Hepatocyte (in vitro differentiated cells): ENCODE measurements at regions not wholly inside any gene's neighbourhood (a gene's known extent, or its start where the extent isn't known, plus 50 kb on each side); places are given as distances from the start of the nearest gene placed in this dataset.

ENCODE experiments used
- DNase-seq: peaks from one replicate; pipeline ENCODE4 v3.0.0-alpha.2; 2016; ENCODE audit warnings: low spot score
- H2AFZ ChIP-seq: fragments of 200-600 bp; sonication (generic); 2 replicates; pipeline ENCODE4 v1.6.0; 2016; ENCODE audit warnings: antibody characterized with exemption, mild to moderate bottlenecking
- H3K27ac ChIP-seq: fragments of 200-600 bp; sonication (generic); 2 replicates; pipeline ENCODE4 v1.5.1; 2016; ENCODE audit warnings: mild to moderate bottlenecking
- H3K27me3 ChIP-seq: fragments of 200-600 bp; sonication (generic); 2 replicates; pipeline ENCODE4 v1.6.1; 2016
- H3K36me3 ChIP-seq: fragments of 200-600 bp; sonication (generic); replicated peaks from 2 replicates; pipeline ENCODE4 v1.5.1; 2016; ENCODE audit warnings: low read depth; ENCODE audit not compliant: insufficient read depth
- H3K4me1 ChIP-seq: fragments of 200-600 bp; sonication (generic); 2 replicates; pipeline ENCODE4 v1.5.1; 2016; ENCODE audit warnings: mild to moderate bottlenecking, moderate library complexity; ENCODE audit not compliant: insufficient read depth
- H3K4me2 ChIP-seq: fragments of 200-600 bp; sonication (generic); 2 replicates; pipeline ENCODE4 v1.6.0; 2016
- H3K4me3 ChIP-seq: fragments of 200-600 bp; sonication (generic); 2 replicates; pipeline ENCODE4 v1.5.1; 2016; ENCODE audit warnings: mild to moderate bottlenecking
- H3K79me2 ChIP-seq: fragments of 200-600 bp; sonication (generic); 2 replicates; pipeline ENCODE4 v1.6.0; 2017; ENCODE audit warnings: mild to moderate bottlenecking
- H3K9me2 ChIP-seq: fragments of 200-600 bp; sonication (generic); replicated peaks from 2 replicates; pipeline ENCODE4 v1.6.0; 2017; ENCODE audit warnings: mild to moderate bottlenecking; ENCODE audit not compliant: insufficient read depth
- H3K9me3 ChIP-seq: fragments of 200-600 bp; sonication (generic); 2 replicates; pipeline ENCODE4 v1.5.1; 2016; ENCODE audit warnings: low read depth, mild to moderate bottlenecking
- H4K20me1 ChIP-seq: fragments of 200-600 bp; sonication (generic); 2 replicates; pipeline ENCODE4 v1.6.0; 2016; ENCODE audit warnings: mild to moderate bottlenecking; ENCODE audit not compliant: insufficient read depth, poor library complexity, severe bottlenecking
- CTCF ChIP-seq: fragments of 200-600 bp; sonication (generic); IDR thresholded peaks from 2 replicates; pipeline ENCODE4 v1.5.1; 2016; ENCODE audit warnings: antibody characterized with exemption, mild to moderate bottlenecking; ENCODE audit not compliant: poor library complexity
- EZH2 ChIP-seq: fragments of 200-600 bp; sonication (generic); IDR thresholded peaks from 2 replicates; pipeline ENCODE4 v1.6.1; 2016; ENCODE audit warnings: antibody characterized with exemption, mild to moderate bottlenecking, borderline replicate concordance
- EZH2phosphoT487 ChIP-seq: fragments of 200-600 bp; sonication (generic); IDR thresholded peaks from one replicate; pipeline ENCODE4 v1.6.1; 2018; ENCODE audit warnings: antibody characterized with exemption, mild to moderate bottlenecking, low read depth, moderate library complexity; ENCODE audit not compliant: unreplicated experiment, severe bottlenecking
- WGBS: methylation state at CpG from one replicate; pipeline ENCODE4 v1.1.6; 2016; ENCODE audit warnings: low lambda C conversion rate; ENCODE audit errors: missing lambda C conversion rate; 5-methylcytosine and 5-hydroxymethylcytosine counted together

GRCh38 chr4:185879666-185880312, 67.8 kb upstream of the SORBS2 start:
- Histone ChIP-seq H3K4me3 (no peak overlapping the region), H3K9me2 (no peaks in the 10 kb centered on the region), H2AFZ (no peak overlapping the region), H3K9me3 (no peaks in the 10 kb centered on the region), H3K4me1 (no peaks in the 10 kb centered on the region), H3K4me2 (no peak overlapping the region), H4K20me1 (no peaks in the 10 kb centered on the region), H3K27ac (no peak overlapping the region), H3K36me3 (no peaks in the 10 kb centered on the region), H3K27me3 (no peaks in the 10 kb centered on the region), H3K79me2 (no peaks in the 10 kb centered on the region)
- TF ChIP-seq CTCF: no peak
- TF ChIP-seq EZH2: no peak
- TF ChIP-seq EZH2phosphoT487: no peak
- WGBS: 89% methylated on average over 18 of the region's 18 CpGs
- DNase-seq: no peak

- 30% methylated on average over 3 of the region's 3 CpGs for WGBS
- Histone ChIP-seq H3K9me2 (no peaks in the 10 kb centered on the region), H3K9me3 (no peaks in the 10 kb centered on the region), H2AFZ (no peak overlapping the region), H4K20me1 (no peaks in the 10 kb centered on the region), H3K27me3 (no peaks in the 10 kb centered on the region), H3K4me2 (no peak overlapping the region), H3K79me2 (no peaks in the 10 kb centered on the region), H3K4me3 (no peak overlapping the region), H3K36me3 (no peaks in the 10 kb centered on the region), H3K4me1 (no peaks in the 10 kb centered on the region), H3K27ac (no peak overlapping the region)
- TF ChIP-seq EZH2 (no peak), EZH2phosphoT487 (no peak), CTCF (no peak)
- DNase-seq: no peak
These were observed 68.6 kb upstream of the SORBS2 start for GRCh38 chr4:185880571-185880970.

GRCh38 chr4:185881430-185881829, 69.4 kb upstream of the SORBS2 start:
- Histone ChIP-seq H3K27ac (no peak overlapping the region), H3K4me3 (no peak overlapping the region), H4K20me1 (no peaks in the 10 kb centered on the region), H3K4me2 (no peak overlapping the region), H3K27me3 (no peaks in the 10 kb centered on the region), H3K9me2 (no peaks in the 10 kb centered on the region), H3K4me1 (no peaks in the 10 kb centered on the region), H3K36me3 (no peaks in the 10 kb centered on the region), H3K9me3 (no peaks in the 10 kb centered on the region), H2AFZ (peak overlapping the region; percentile 4), H3K79me2 (no peaks in the 10 kb centered on the region)
- TF ChIP-seq EZH2phosphoT487 (no peak), CTCF (no peak), EZH2 (no peak)
- DNase-seq: no peak
- WGBS: 79% methylated on average over 3 of the region's 3 CpGs

GRCh38 chr4:185883591-185883990, 71.6 kb upstream of the SORBS2 start:
- Histone ChIP-seq H3K27me3 (no peaks in the 10 kb centered on the region), H3K36me3 (no peaks in the 10 kb centered on the region), H2AFZ (no peak overlapping the region), H3K4me3 (no peak overlapping the region), H4K20me1 (no peaks in the 10 kb centered on the region), H3K79me2 (no peaks in the 10 kb centered on the region), H3K4me1 (no peaks in the 10 kb centered on the region), H3K4me2 (no peak overlapping the region), H3K27ac (no peak overlapping the region), H3K9me2 (no peaks in the 10 kb centered on the region), H3K9me3 (no peaks in the 10 kb centered on the region)
- no peak for DNase-seq
- TF ChIP-seq CTCF: no peak
- no peak for TF ChIP-seq EZH2
- TF ChIP-seq EZH2phosphoT487: no peak
- 93% methylated on average over 5 of the region's 5 CpGs for WGBS
